HG03064 (cell line): ENCODE measurements at regions not wholly inside any gene's neighbourhood (a gene's known extent, or its start where the extent isn't known, plus 50 kb on each side); places are given as distances from the start of the nearest gene placed in this dataset.

ENCODE experiments used
- ATAC-seq: cut with Tn5 transposase; IDR thresholded peaks from one replicate; pipeline ENCODE4 v1.9.1; 2021; ENCODE audit warnings: low read depth; ENCODE audit not compliant: unreplicated experiment

DNA sequence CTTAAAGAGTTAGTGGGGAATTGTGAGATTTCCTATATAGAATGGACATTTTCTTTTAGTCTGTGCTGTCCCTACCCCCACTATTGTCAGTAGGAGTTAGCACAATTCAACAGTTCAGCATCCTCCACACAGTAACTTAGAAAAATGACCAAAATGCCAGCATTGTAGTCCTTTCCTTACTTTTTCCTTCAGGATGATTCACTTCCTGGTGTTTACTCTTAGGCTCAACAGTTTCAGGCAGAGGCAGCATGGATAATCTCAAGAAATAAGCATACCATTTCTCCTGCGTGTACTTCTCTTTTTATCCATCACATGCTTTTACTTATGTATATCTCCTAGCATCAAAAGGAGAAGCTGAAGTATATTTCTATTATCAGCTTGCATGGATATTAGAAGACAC lies 683.4 kb downstream of the SLC16A7 start:
- ATAC-seq = no peak

DNA sequence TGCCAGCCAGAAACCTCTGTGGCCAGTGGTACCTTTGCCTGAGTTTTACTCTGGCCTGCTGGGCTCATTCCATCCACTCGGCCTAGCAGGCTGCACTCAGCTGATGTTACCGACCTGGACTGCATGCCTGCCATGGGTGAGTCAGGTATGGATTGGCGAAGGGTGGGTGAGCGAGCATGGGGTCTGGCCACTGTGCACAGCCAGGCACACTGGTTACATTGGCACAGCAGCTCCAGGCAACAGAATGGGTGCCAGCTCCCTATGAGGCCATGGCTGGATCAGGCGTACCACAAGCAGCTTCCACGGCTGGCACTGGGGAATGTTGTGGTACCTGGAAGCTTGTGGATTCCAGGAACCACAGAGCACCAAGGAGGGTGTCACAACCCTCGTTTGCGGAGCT lies 685.7 kb downstream of the SLC16A7 start:
- no peak for ATAC-seq

DNA sequence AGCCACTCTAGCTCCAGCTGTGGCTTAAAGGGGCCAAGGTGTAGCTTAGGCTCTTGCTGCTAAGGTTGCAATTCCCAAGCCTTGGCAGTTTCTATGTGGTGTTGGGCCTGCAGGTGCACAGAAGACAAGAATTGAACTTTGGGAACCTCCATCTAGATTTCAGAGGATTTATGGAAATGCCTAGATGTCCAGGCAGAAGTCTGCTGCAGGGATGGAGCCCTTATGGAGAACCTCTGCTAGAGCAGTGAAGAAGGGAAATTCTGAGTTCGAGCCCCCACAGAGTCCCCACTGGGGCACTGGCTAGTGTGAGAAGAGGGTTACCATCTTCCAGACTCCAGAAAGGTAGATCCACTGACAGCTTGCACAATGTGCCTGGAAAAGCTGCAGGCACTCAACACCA lies 694.7 kb downstream of the SLC16A7 start:
- no peak for ATAC-seq

- ATAC-seq = no peak
Observed at GRCh38 chr12:60308366-60308991, 712.6 kb downstream of the SLC16A7 start.

- no peak for ATAC-seq
Observed at GRCh38 chr12:60311940-60312339, 716.1 kb downstream of the SLC16A7 start.

DNA sequence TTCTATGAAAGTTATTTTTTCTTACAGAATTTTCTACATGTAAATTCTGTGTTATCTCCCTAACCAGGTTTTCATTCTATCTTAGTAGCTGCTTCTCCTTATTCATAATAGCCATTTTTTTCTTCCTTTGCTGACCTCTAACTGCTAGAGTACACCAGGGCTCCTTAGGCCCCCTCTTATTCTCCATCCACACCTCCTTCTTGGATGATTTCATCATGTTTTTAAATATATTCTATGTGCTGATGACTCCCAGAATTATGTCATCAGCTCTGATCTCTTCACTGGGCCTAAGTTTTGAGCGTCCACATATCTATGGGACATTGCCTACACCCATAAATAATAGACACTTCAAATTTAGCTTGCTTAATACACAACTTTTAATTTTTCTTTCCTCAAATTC lies 721.5 kb downstream of the SLC16A7 start:
- no peak for ATAC-seq

DNA sequence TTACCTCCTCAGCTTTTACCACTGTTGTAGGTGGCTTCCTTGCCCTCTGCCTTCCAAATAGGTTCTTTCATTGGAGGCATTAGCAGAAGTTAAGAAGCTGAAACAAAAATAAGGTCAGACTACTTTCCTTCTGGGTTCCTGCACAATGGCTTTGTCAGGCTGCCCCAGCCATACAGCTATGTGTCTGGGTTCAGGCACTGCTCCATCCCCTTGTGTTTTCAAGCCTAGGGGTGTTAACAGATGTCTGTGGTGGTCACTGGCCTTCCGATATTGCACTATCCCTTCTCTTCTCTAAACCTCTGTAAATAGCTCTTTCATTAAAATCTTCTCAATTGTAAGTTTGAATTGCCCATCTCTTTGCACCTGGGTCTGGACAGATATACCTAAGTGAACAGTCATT lies 728.9 kb downstream of the SLC16A7 start:
- ATAC-seq = no peak

DNA sequence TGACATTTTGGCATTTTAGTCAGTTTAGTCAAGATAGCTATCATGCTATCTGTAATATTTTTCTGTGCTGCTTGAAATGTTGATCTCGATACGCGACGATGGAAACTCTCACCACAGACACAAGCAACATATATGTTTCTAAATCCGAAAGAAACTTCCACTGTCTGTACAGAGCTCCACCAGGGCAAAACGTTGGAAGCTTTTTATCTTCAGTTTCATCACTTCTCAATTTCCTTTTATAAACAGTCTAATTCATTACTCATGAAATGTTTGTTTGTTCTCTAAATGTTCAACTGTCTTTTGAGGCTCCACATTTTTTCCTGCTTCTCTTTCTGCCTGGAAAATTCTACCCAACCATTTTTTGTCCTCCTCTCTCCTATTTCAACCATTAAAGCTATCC lies 737.6 kb downstream of the SLC16A7 start:
- no peak for ATAC-seq

DNA sequence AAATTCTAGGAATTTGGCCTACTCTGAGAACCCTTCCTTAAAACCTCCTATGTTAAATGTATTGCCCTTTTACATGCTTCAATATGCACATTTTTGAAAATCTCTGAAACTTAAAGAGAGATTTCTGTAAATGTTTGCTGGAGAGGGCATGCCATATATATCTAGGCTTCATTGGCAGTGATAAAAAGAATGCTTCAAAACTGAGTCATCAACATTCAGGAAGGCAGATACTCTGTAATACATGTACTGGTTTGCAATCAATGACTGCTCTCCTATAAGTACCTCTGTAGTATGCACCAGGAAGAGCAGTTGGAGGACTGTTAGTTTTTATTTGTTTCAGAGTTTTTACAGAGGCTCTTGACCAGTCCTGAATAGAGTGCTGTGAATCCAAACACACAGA lies 739.9 kb downstream of the SLC16A7 start:
- ATAC-seq = no peak

DNA sequence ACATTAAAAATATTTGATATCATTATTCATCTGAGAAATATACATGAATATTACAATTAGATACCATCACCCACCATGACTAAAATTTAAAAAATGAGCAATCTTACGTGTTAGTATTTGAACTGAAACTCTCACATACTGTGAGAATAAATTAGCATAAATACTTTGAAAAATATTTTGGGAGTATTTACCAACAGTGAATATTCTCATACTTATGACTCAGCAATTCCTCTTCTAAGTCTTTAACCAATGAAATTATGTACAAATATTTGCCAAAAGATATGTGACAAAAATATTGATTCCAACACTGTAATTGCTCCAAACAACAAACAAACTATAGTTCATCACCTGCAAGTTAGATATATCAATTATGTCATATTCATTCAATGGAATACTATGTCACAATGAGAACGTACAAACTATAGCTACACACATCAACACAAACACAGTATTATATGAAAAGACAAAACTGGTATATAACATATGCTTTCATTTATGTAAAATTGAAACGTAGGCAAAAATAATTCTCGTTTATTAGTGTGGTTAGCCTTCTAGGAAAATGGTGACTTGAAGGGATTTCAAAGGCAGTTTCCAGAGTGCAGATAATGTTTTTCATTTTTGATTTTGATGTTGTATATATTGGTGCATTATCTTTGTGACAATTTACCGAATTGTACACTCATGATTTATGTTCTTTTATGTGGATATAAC lies 742.2 kb downstream of the SLC16A7 start:
- no peak for ATAC-seq

DNA sequence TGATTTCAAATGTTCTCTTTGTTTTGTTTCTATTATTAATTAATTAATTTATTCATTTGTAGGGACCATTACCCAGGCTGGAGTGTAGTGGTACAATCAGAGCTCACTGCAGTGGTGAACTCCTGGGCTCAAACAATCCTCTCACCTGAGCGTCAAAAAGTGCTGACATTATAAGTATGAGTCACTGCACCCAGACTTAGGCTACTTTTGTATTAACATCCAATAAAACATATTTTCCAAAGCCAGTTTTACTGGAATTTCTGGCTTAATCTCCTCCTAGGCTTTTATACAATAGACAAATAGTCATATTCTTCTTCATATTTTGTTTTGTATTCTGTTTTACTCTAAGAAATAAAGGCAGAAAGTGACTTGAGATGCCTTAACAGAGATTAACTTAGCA lies 749.6 kb downstream of the SLC16A7 start:
- no peak for ATAC-seq

DNA sequence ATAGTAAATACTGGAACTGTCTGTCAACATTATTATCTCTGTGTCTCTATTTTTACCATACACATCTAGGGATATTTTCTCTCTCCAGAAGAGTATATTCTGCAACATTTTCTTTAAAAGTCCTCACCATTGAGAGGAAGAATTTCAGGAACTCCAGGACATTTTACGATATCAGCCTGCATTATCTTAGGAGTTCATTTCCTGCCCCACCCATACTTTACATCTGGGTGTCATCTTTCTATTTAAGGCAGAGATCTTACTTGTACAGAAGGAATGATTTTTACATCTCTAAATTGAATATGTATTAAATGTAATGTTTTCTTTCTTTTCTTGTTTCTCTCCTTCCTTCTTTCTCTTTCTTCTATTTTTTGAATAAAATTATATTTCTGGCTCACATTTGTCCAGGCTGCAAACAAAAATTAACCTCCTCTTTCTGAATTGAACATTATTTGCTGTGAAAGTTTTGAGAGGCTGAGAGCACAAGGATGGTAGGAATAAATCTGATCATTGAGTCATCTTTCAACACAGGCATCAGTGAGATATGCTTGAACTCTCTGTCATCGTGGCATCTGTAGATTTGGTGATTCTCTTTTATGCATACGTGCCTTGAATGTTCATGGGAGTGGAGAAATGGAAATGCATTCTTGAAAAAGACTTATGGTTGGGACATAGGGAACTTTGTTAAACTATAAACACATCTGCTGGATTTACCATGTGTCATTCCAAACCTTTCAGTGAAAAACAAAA lies 753.6 kb downstream of the SLC16A7 start:
- no peak for ATAC-seq

DNA sequence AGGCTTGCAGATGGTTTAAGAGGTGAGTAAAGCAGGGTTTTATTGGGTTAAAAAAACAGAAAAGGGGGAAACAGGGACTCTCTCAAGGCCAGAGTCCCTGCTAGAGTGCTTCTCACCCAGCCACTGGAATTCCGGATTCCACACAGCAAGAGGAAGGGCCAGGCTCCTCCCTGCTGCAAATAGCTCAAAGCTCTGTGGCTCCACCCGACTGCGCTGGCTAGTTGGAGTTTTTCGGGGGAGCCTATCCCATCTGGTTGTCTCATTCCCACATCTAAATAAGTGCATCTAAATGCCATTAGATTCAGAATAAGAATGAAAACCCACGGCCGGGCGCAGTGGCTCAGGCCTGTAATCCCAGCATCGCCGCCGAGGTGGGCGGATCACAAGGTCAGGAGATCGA lies 791.5 kb downstream of the SLC16A7 start:
- ATAC-seq = no peak

DNA sequence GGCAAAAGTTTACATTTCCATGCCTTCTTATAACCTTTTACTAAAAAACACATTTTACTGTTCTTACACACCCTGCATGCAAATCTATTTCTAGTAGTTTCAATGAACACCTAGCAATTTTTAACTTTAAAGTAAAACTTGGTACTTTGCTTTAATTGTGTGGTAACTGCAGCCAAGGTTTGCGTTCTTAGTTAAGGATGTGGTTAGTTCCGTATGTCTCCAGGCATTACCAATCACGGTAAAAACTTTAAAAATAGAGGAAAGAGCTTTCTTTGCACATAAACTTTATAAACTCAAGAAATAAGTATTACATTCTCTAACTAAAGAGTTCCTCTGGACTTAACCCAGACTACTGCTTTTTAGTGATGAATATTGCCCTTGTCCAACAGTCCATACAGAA lies 795.2 kb downstream of the SLC16A7 start:
- no peak for ATAC-seq

DNA sequence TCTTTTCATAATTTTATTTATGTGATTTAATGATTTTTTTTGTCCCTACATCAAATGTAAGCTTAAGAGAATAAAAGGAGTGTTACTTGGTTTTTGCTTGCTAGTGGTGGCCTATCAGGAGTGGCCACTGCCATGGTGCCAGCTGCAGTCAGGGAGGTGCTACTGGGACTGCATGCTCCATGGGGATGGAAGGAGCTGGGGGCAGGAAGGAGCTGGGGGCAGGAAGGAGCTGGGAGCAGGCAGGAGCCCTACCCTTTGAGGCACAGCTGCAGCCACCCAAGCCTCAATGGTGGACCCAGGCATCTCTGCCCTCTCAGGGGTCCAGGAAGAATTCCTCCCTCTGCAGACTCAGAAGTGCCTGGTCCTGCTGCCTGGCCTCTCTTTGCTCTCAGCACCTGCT lies 796.0 kb downstream of the SLC16A7 start:
- ATAC-seq = no peak

DNA sequence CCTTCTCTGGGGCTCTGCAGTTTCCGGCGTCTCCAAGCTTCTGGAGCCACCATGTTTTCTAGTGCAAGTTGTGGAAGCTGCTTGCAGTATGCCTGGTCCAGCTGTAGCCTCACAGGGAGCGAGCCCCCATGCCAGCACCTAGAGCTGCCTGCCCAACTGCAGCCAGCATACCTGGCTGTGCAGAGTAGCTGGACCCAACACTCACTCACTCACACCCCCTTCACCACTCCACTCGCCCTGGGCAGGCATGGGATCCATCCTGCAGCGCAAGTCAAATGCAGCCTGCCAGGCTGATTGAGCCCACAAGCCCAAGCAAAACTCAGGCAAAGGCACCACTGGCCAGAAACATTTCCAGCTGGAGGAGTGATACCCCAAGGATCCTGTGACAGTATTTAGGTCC lies 797.3 kb downstream of the SLC16A7 start:
- no peak for ATAC-seq

GRCh38 chr12:60394665-60395064 lies 798.8 kb downstream of the SLC16A7 start:
- ATAC-seq = no peak

DNA sequence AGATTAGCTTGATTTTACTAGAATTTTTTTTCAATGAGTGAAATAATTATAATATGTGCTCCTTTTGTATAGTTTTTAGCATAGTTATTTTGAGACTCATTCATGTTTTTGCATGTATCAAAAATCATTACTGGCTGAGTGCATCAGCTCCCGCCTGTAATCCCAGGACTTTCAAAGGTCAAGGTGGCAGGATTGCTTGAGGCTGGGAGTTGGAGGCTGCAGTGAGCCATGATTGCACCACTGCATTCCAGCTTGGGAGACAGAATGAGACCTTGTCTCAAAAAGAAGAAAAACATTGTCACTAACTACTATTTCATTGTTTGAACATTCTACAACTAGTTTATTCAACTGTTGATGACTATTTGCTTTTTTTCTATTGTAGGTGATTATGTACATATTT lies 802.7 kb downstream of the SLC16A7 start:
- no peak for ATAC-seq

DNA sequence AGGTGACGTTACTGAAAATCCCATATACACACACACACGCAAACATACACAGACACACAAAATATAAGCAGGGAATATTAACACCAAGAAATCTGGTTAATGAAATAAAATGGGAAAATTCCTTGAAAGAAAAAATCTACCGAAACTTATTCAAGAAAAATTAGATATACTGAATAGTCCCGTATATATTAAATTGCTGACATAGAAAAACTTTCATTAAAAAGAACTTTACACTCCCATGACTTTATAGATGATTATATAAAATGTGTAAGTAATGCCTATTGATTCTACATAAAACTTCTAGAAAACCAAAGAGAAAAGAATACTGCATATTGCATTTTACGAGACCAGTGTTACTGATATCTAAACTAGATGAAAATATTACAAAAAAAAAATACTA lies 803.2 kb downstream of the SLC16A7 start:
- ATAC-seq = no peak

- ATAC-seq = no peak
Observed at GRCh38 chr12:60402996-60403395, 807.2 kb downstream of the SLC16A7 start.

- no peak for ATAC-seq
Observed at GRCh38 chr12:60415351-60415750, 819.5 kb downstream of the SLC16A7 start.

DNA sequence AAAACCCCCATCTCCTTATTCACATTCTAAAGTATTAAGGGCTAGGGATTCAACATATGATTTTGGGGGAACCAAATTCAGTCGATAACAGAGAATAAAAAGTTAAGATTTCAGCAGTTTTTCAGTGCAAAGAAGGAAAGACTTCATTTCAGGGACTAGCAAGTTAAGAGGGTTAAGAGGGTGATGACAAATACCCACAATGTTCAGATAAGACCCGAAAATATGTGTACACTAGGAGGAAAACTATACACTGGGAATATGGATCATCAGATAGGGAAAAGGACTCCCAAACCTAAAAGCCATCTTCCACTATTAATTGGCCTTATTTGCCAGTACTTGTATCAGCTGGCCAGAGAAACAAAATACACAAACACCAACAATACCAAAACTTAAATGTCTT lies 824.2 kb downstream of the SLC16A7 start:
- no peak for ATAC-seq
